IMR-90 (cell line): ENCODE measurements at regions not wholly inside any gene's neighbourhood (a gene's known extent, or its start where the extent isn't known, plus 50 kb on each side); places are given as distances from the start of the nearest gene placed in this dataset.

Source experiments
- ATAC-seq: fragments of 200-7000 bp; cut with Tn5 transposase; 2 replicates; pipeline ENCODE4 v1.9.1; 2020; ENCODE audit warnings: low read depth, mild to moderate bottlenecking, moderate library complexity
- BruUV-seq: library from RNA; stranded (reverse); fragments of 400-500 nt; replicated peaks from 2 replicates; lab custom pipeline; 2021; lab: Mats Ljungman, UMichigan
- CTCF ChIA-PET: fragments of 300-600 bp; formaldehyde crosslinking; extraction: SDS; loops from one replicate; lab custom pipeline; 2021; ENCODE audit warnings: antibody characterized with exemption; lab: Yijun Ruan, JAX
- POLR2A ChIA-PET: fragments of 300-600 bp; sonication (Branson Sonifier 250); formaldehyde crosslinking; loops from one replicate; lab custom pipeline; 2022; ENCODE audit warnings: antibody characterized with exemption; ENCODE audit not compliant: unreplicated experiment; lab: Charles Lee
- DNase-seq: peaks from one replicate; pipeline ENCODE4 v3.0.0; 2013
- H2AFZ ChIP-seq: replicated peaks from 2 replicates; pipeline ENCODE3; 2013; ENCODE audit warnings: low read length, mild to moderate bottlenecking; ENCODE audit not compliant: poor library complexity
- H2AK5ac ChIP-seq: 2 replicates; pipeline ENCODE4 v1.6.1; 2013; ENCODE audit warnings: low read depth, low read length, inconsistent platforms
- H2AK9ac ChIP-seq: replicated peaks from 2 replicates; pipeline ENCODE3; 2013; ENCODE audit warnings: mild to moderate bottlenecking, low read depth, low read length, moderate library complexity; ENCODE audit not compliant: poor library complexity
- H2BK120ac ChIP-seq: 2 replicates; pipeline ENCODE4 v1.6.1; 2013; ENCODE audit warnings: low read depth, low read length, inconsistent platforms
- H2BK15ac ChIP-seq: 3 replicates; pipeline ENCODE4 v1.6.1; 2013; ENCODE audit warnings: low read depth, low read length, inconsistent platforms
- H2BK20ac ChIP-seq: 2 replicates; pipeline ENCODE4 v1.6.1; 2013; ENCODE audit warnings: low read depth, mild to moderate bottlenecking, inconsistent platforms, low read length, moderate library complexity
- H2BK5ac ChIP-seq: 2 replicates; pipeline ENCODE4 v1.6.1; 2013; ENCODE audit warnings: mild to moderate bottlenecking, low read depth, low read length, inconsistent platforms; ENCODE audit not compliant: poor library complexity, severe bottlenecking
- H3K14ac ChIP-seq: replicated peaks from 2 replicates; pipeline ENCODE4 v1.6.1; 2013; ENCODE audit warnings: low read depth, low read length, inconsistent platforms
- H3K18ac ChIP-seq: 2 replicates; pipeline ENCODE4 v1.6.1; 2013; ENCODE audit warnings: low read depth, low read length, control low read depth
- H3K23ac ChIP-seq: 2 replicates; pipeline ENCODE4 v1.6.1; 2013; ENCODE audit warnings: low read depth, low read length, inconsistent platforms
- H3K27ac ChIP-seq: 2 replicates; pipeline ENCODE4 v1.5.1; 2013; ENCODE audit warnings: mild to moderate bottlenecking, control low read depth, low read length; ENCODE audit not compliant: insufficient read depth
- H3K27me3 ChIP-seq: 2 replicates; pipeline ENCODE4 v1.6.1; 2013; ENCODE audit warnings: low read length; ENCODE audit not compliant: control insufficient read depth, insufficient read depth
- H3K36me3 ChIP-seq: 2 replicates; pipeline ENCODE4 v1.6.1; 2013; ENCODE audit warnings: low read length, mixed read lengths; ENCODE audit not compliant: control insufficient read depth, insufficient read depth
- H3K4ac ChIP-seq: 2 replicates; pipeline ENCODE4 v1.6.1; 2013; ENCODE audit warnings: low read depth, low read length, inconsistent platforms
- H3K4me1 ChIP-seq: 2 replicates; pipeline ENCODE4 v1.6.1; 2013; ENCODE audit warnings: low read length, mixed read lengths; ENCODE audit not compliant: control insufficient read depth, insufficient read depth
- H3K4me2 ChIP-seq: 2 replicates; pipeline ENCODE4 v1.6.1; 2013; ENCODE audit warnings: low read depth, mild to moderate bottlenecking, control low read depth, low read length, moderate library complexity
- H3K4me3 ChIP-seq: 2 replicates; pipeline ENCODE4 v1.5.1; 2013; ENCODE audit warnings: low read depth, mild to moderate bottlenecking, control low read depth, low read length, moderate library complexity; ENCODE audit not compliant: insufficient read depth
- H3K56ac ChIP-seq: 2 replicates; pipeline ENCODE4 v1.6.1; 2013; ENCODE audit warnings: low read length, inconsistent platforms; ENCODE audit not compliant: insufficient read depth; ENCODE audit errors: extremely low read depth
- H3K79me1 ChIP-seq, 2 experiments: 2 replicates each; pipeline ENCODE4 v1.6.1; 2013; ENCODE audit warnings: low read length in 2 of 2, inconsistent platforms in 1 of 2, low read depth in 1 of 2
- H3K9ac ChIP-seq: 2 replicates; pipeline ENCODE4 v1.6.1; 2013; ENCODE audit warnings: low read depth, low read length, control low read depth
- H3K9me1 ChIP-seq: 2 replicates; pipeline ENCODE4 v1.6.1; 2013; ENCODE audit warnings: low read length, inconsistent platforms; ENCODE audit not compliant: insufficient read depth
- H3K9me3 ChIP-seq: 2 replicates; pipeline ENCODE4 v1.6.1; 2013; ENCODE audit warnings: low read length; ENCODE audit not compliant: control insufficient read depth, insufficient read depth
- H4K20me1 ChIP-seq: 2 replicates; pipeline ENCODE4 v1.6.1; 2013; ENCODE audit warnings: low read length, inconsistent platforms; ENCODE audit not compliant: insufficient read depth
- H4K5ac ChIP-seq: 2 replicates; pipeline ENCODE4 v1.6.1; 2013; ENCODE audit warnings: mild to moderate bottlenecking, low read depth, low read length, control low read depth
- H4K8ac ChIP-seq, 2 experiments: 2 replicates each; pipeline ENCODE4 v1.6.1; 2013; ENCODE audit warnings: low read depth in 2 of 2, low read length in 2 of 2, control low read depth in 1 of 2, inconsistent platforms in 1 of 2
- H4K91ac ChIP-seq: 2 replicates; pipeline ENCODE4 v1.6.1; 2013; ENCODE audit warnings: low read depth, low read length, inconsistent platforms; ENCODE audit not compliant: insufficient read depth
- BHLHE40 ChIP-seq: fragments of 150-350 bp; IDR thresholded peaks from 2 replicates; pipeline ENCODE4 v1.6.1; 2016; ENCODE audit warnings: mild to moderate bottlenecking, low read depth, low read length
- CEBPB ChIP-seq: IDR thresholded peaks from 2 replicates; pipeline ENCODE4 v1.6.1; 2012; ENCODE audit warnings: low read depth, low read length, improper control_type of control experiment
- CHD1 ChIP-seq: IDR thresholded peaks from 2 replicates; pipeline ENCODE4 v1.6.1; 2012; ENCODE audit warnings: low read depth, low read length, improper control_type of control experiment
- CTCF ChIP-seq: conservative IDR thresholded peaks from 2 replicates; pipeline ENCODE4 v1.5.1; 2012; ENCODE audit warnings: mild to moderate bottlenecking, low read depth, low read length, improper control_type of control experiment
- ELK1 ChIP-seq: fragments of 150-350 bp; IDR thresholded peaks from 2 replicates; pipeline ENCODE4 v1.6.1; 2016; ENCODE audit warnings: low read depth, mild to moderate bottlenecking, low read length, moderate library complexity, borderline replicate concordance
- FOS ChIP-seq: fragments of 150-350 bp; IDR thresholded peaks from 2 replicates; pipeline ENCODE4 v1.6.1; 2016; ENCODE audit warnings: low read depth, low read length
- MAFK ChIP-seq: IDR thresholded peaks from 2 replicates; pipeline ENCODE4 v1.6.1; 2012; ENCODE audit warnings: low read depth, low read length, improper control_type of control experiment
- MAZ ChIP-seq: IDR thresholded peaks from 2 replicates; pipeline ENCODE4 v1.6.1; 2012; ENCODE audit warnings: low read depth, mild to moderate bottlenecking, low read length, improper control_type of control experiment, moderate library complexity, borderline replicate concordance
- MXI1 ChIP-seq: IDR thresholded peaks from 2 replicates; pipeline ENCODE4 v1.6.1; 2012; ENCODE audit warnings: low read depth, mild to moderate bottlenecking, low read length, moderate library complexity, borderline replicate concordance
- NFE2L2 ChIP-seq: fragments of 150-350 bp; IDR thresholded peaks from 2 replicates; pipeline ENCODE4 v1.6.1; 2016; ENCODE audit warnings: low read depth, mild to moderate bottlenecking, low read length
- POLR2A ChIP-seq: IDR thresholded peaks from 2 replicates; pipeline ENCODE4 v1.6.1; 2012; ENCODE audit warnings: mild to moderate bottlenecking, low read depth, low read length
- RAD21 ChIP-seq: IDR thresholded peaks from 2 replicates; pipeline ENCODE4 v1.6.1; 2012; ENCODE audit warnings: low read length, improper control_type of control experiment
- RCOR1 ChIP-seq: IDR thresholded peaks from 2 replicates; pipeline ENCODE4 v1.6.1; 2012; ENCODE audit warnings: mild to moderate bottlenecking, low read length, improper control_type of control experiment; ENCODE audit not compliant: insufficient replicate concordance
- RFX5 ChIP-seq: IDR thresholded peaks from 2 replicates; pipeline ENCODE4 v1.8.0; 2012; ENCODE audit warnings: low read depth, mild to moderate bottlenecking, low read length, moderate library complexity
- SMC3 ChIP-seq: fragments of 150-350 bp; IDR thresholded peaks from 2 replicates; pipeline ENCODE4 v1.6.1; 2016; ENCODE audit warnings: low read depth, mild to moderate bottlenecking, antibody characterized with exemption, low read length, moderate library complexity
- USF2 ChIP-seq: fragments of 150-350 bp; IDR thresholded peaks from 2 replicates; pipeline ENCODE4 v1.6.1; 2017; ENCODE audit warnings: mild to moderate bottlenecking, antibody characterized with exemption, low read length, low read depth
- dilution Hi-C: fragments of 300-500 bp; cut with HindIII; formaldehyde crosslinking; loops from one replicate; pipeline ENCODE4 v1.14.3; 2018; ENCODE audit warnings: low sequenced_read_pairs; ENCODE audit not compliant: unreplicated experiment
- in situ Hi-C: fragments of 300-500 bp; cut with MboI; formaldehyde crosslinking; loops from 3 replicates; pipeline ENCODE4 v1.14.3; 2019; ENCODE audit warnings: low sequenced_read_pairs, inconsistent platforms, mixed read lengths
- intact Hi-C: fragments of 100-400 bp; cut with micrococcal nuclease; formaldehyde crosslinking; loops from 2 replicates; pipeline ENCODE4 v1.10.0; 2022

GRCh38 chr1:181898773-181899172, 162.7 kb downstream of the ZNF648 start:
- Histone ChIP-seq H4K8ac (no peak overlapping the region), H3K4me1 (no peaks in the 10 kb centered on the region), H2BK120ac (no peak overlapping the region), H3K79me1 (no peaks in the 10 kb centered on the region), H4K20me1 (no peaks in the 10 kb centered on the region), H3K23ac (no peak overlapping the region), H3K9me3 (peaks cover 5% of the 10 kb centered on the region), H2BK15ac (no peak overlapping the region), H3K4me2 (no peak overlapping the region), H3K18ac (no peak overlapping the region), H2BK20ac (no peak overlapping the region), H3K27me3 (no peaks in the 10 kb centered on the region), H2AFZ (no peak overlapping the region), H4K5ac (no peak overlapping the region), H3K9ac (no peak overlapping the region), H3K4ac (no peak overlapping the region), H4K91ac (no peak overlapping the region), H2AK9ac (no peak overlapping the region), H3K4me3 (no peak overlapping the region), H3K36me3 (no peaks in the 10 kb centered on the region), H3K14ac (no peak overlapping the region), H2BK5ac (no peak overlapping the region), H3K9me1 (no peaks in the 10 kb centered on the region), H3K27ac (no peak overlapping the region), H2AK5ac (no peak overlapping the region), H3K56ac (no peak overlapping the region)
- intact Hi-C loops = no loop called here
- no peak for ATAC-seq
- dilution Hi-C loops = no loop called here
- in situ Hi-C loops = no loop called here
- POLR2A ChIA-PET = no interaction called here
- DNase-seq = no peak
- CTCF ChIA-PET = no interaction called here
- TF ChIP-seq RCOR1 (no peak), CEBPB (no peak), ELK1 (no peak), USF2 (no peak), FOS (no peak), RAD21 (no peak), MXI1 (no peak), POLR2A (no peak), MAFK (no peak), CTCF (no peak), SMC3 (no peak), BHLHE40 (no peak), MAZ (no peak), NFE2L2 (no peak), RFX5 (no peak), CHD1 (no peak)
- no TSS peak for BruUV-seq
